Astrocyte (in vitro differentiated cells and primary cell): ENCODE measurements at regions not wholly inside any gene's neighbourhood (a gene's known extent, or its start where the extent isn't known, plus 50 kb on each side); places are given as distances from the start of the nearest gene placed in this dataset.
A peak's percentile ranks its signal among the peaks of the same experiment; 100 is the strongest.

Source experiments
- DNase-seq: peaks from one replicate; pipeline ENCODE4 v3.0.0-alpha.2; 2010; ENCODE audit warnings: low read depth
- FAIRE-seq: peaks from 2 replicates; lab custom pipeline; 2011; peaks lifted over from hg19 to GRCh38; lab: Jason Lieb, UNC
- H2AFZ ChIP-seq: 2 replicates; pipeline ENCODE4 v1.6.0; 2012; ENCODE audit warnings: low read depth, low read length, inconsistent platforms
- H3K27ac ChIP-seq: 2 replicates; pipeline ENCODE4 v1.5.1; 2011; ENCODE audit warnings: low read depth, low read length, inconsistent platforms
- H3K27me3 ChIP-seq: 2 replicates; pipeline ENCODE4 v1.6.0; 2011; ENCODE audit warnings: low read length, inconsistent platforms; ENCODE audit not compliant: insufficient read depth
- H3K36me3 ChIP-seq: 2 replicates; pipeline ENCODE4 v1.5.1; 2011; ENCODE audit warnings: low read length, inconsistent platforms; ENCODE audit not compliant: insufficient read depth
- H3K4me1 ChIP-seq: 2 replicates; pipeline ENCODE4 v1.5.1; 2011; ENCODE audit warnings: low read length, inconsistent platforms; ENCODE audit not compliant: insufficient read depth
- H3K4me2 ChIP-seq: 2 replicates; pipeline ENCODE4 v1.6.0; 2012; ENCODE audit warnings: low read length, inconsistent platforms
- H3K4me3 ChIP-seq: 2 replicates; pipeline ENCODE4 v1.5.1; 2011; ENCODE audit warnings: low read depth, mild to moderate bottlenecking, low read length, inconsistent platforms; ENCODE audit not compliant: insufficient read depth
- H3K79me2 ChIP-seq: 2 replicates; pipeline ENCODE4 v1.6.0; 2012; ENCODE audit warnings: mild to moderate bottlenecking, low read length, inconsistent platforms; ENCODE audit not compliant: insufficient read depth
- H3K9ac ChIP-seq: 2 replicates; pipeline ENCODE4 v1.6.0; 2012; ENCODE audit warnings: mild to moderate bottlenecking, low read length, inconsistent platforms
- H3K9me3 ChIP-seq: 2 replicates; pipeline ENCODE4 v1.5.1; 2012; ENCODE audit warnings: low read depth, mild to moderate bottlenecking, low read length, inconsistent platforms; ENCODE audit not compliant: insufficient read depth
- H4K20me1 ChIP-seq: 2 replicates; pipeline ENCODE4 v1.6.0; 2012; ENCODE audit warnings: low read length, inconsistent platforms; ENCODE audit not compliant: insufficient read depth
- H3K27ac Mint-ChIP-seq: one replicate; pipeline ENCODE4 v1.8.0; 2021; ENCODE audit warnings: mild to moderate bottlenecking, mixed read lengths; ENCODE audit not compliant: unreplicated experiment
- H3K27me3 Mint-ChIP-seq: one replicate; pipeline ENCODE4 v1.8.0; 2021; ENCODE audit warnings: low read depth, mixed read lengths; ENCODE audit not compliant: unreplicated experiment
- H3K36me3 Mint-ChIP-seq: one replicate; pipeline ENCODE4 v1.8.0; 2021; ENCODE audit warnings: low read depth, mixed read lengths; ENCODE audit not compliant: unreplicated experiment
- H3K4me1 Mint-ChIP-seq: one replicate; pipeline ENCODE4 v1.8.0; 2021; ENCODE audit warnings: low read depth, mixed read lengths; ENCODE audit not compliant: unreplicated experiment
- H3K4me3 Mint-ChIP-seq: one replicate; pipeline ENCODE4 v1.8.0; 2021; ENCODE audit warnings: mild to moderate bottlenecking, moderate library complexity, mixed read lengths; ENCODE audit not compliant: unreplicated experiment
- H3K9me3 Mint-ChIP-seq: one replicate; pipeline ENCODE4 v1.8.0; 2021; ENCODE audit warnings: mild to moderate bottlenecking, mixed read lengths; ENCODE audit not compliant: unreplicated experiment
- CTCF ChIP-seq: IDR thresholded peaks from 2 replicates; pipeline ENCODE4 v1.5.1; 2011; ENCODE audit warnings: low read depth, mild to moderate bottlenecking, inconsistent platforms, low read length, moderate library complexity; ENCODE audit not compliant: insufficient read depth
- EZH2 ChIP-seq: IDR thresholded peaks from 2 replicates; pipeline ENCODE4 v1.6.1; 2012; ENCODE audit warnings: mild to moderate bottlenecking, low read length, inconsistent platforms; ENCODE audit not compliant: insufficient read depth

- Histone ChIP-seq H3K27ac (no peak overlapping the region), H2AFZ (no peak overlapping the region), H3K27me3 (no peaks in the 10 kb centered on the region), H3K79me2 (no peaks in the 10 kb centered on the region), H4K20me1 (no peaks in the 10 kb centered on the region), H3K4me2 (no peak overlapping the region), H3K9me3 (no peaks in the 10 kb centered on the region), H3K9ac (no peak overlapping the region), H3K4me1 (peaks cover 21% of the 10 kb centered on the region), H3K4me3 (no peak overlapping the region), H3K36me3 (no peaks in the 10 kb centered on the region)
- peak; percentile 13 for FAIRE-seq
- H3K4me3 Mint-ChIP-seq = no peak overlapping the region
- no peaks in the 10 kb centered on the region for H3K36me3 Mint-ChIP-seq
- H3K27me3 Mint-ChIP-seq = no peaks in the 10 kb centered on the region
- TF ChIP-seq EZH2 = no peak
- H3K4me1 Mint-ChIP-seq = peaks cover 16% of the 10 kb centered on the region
- DNase-seq = no peak
- no peak overlapping the region for H3K27ac Mint-ChIP-seq
- H3K9me3 Mint-ChIP-seq = no peaks in the 10 kb centered on the region
Observed at GRCh38 chr18:68445668-68446426, 269.1 kb downstream of the TMX3 start.

GRCh38 chr18:68445136-68445535 is 269.8 kb downstream of the TMX3 start:
- Mint-ChIP-seq H3K27me3 (no peaks in the 10 kb centered on the region), H3K36me3 (no peaks in the 10 kb centered on the region), H3K4me3 (no peak overlapping the region), H3K9me3 (no peaks in the 10 kb centered on the region), H3K4me1 (peaks cover 16% of the 10 kb centered on the region), H3K27ac (no peak overlapping the region)
- peaks cover 21% of the 10 kb centered on the region for H3K4me1 ChIP-seq
- H3K4me3 ChIP-seq = no peak overlapping the region
- H3K79me2 ChIP-seq = no peaks in the 10 kb centered on the region
- FAIRE-seq (no peak), DNase-seq (no peak)
- H3K9me3 ChIP-seq = no peaks in the 10 kb centered on the region
- no peaks in the 10 kb centered on the region for H3K36me3 ChIP-seq
- no peaks in the 10 kb centered on the region for H4K20me1 ChIP-seq
- no peaks in the 10 kb centered on the region for H3K27me3 ChIP-seq
- TF ChIP-seq CTCF = no peak
- TF ChIP-seq EZH2 = no peak
- H2AFZ ChIP-seq = no peak overlapping the region
- H3K27ac ChIP-seq = no peak overlapping the region
- H3K9ac ChIP-seq = no peak overlapping the region
- H3K4me2 ChIP-seq = no peak overlapping the region

- Histone ChIP-seq H3K27ac (no peak overlapping the region), H3K79me2 (no peaks in the 10 kb centered on the region), H3K9me3 (no peaks in the 10 kb centered on the region), H3K27me3 (no peaks in the 10 kb centered on the region), H2AFZ (no peak overlapping the region), H3K36me3 (no peaks in the 10 kb centered on the region), H3K4me1 (peaks cover 6% of the 10 kb centered on the region), H4K20me1 (no peaks in the 10 kb centered on the region), H3K9ac (no peak overlapping the region), H3K4me3 (no peak overlapping the region), H3K4me2 (no peak overlapping the region)
- TF ChIP-seq EZH2 (no peak), CTCF (no peak)
- Mint-ChIP-seq H3K27me3 (no peaks in the 10 kb centered on the region), H3K36me3 (no peaks in the 10 kb centered on the region), H3K9me3 (peaks cover 12% of the 10 kb centered on the region), H3K27ac (no peak overlapping the region), H3K4me3 (no peak overlapping the region), H3K4me1 (peaks cover 18% of the 10 kb centered on the region)
- no peak for FAIRE-seq
- DNase-seq = no peak
Observed at GRCh38 chr18:68441241-68441640, 273.7 kb downstream of the TMX3 start.
